Bronchial epithelial cell (primary cell): ENCODE measurements at regions not wholly inside any gene's neighbourhood (a gene's known extent, or its start where the extent isn't known, plus 50 kb on each side); places are given as distances from the start of the nearest gene placed in this dataset.

ENCODE experiments used
- DNase-seq: peaks from one replicate; pipeline ENCODE4 v3.0.0-alpha.2; 2010; ENCODE audit warnings: low read depth
- FAIRE-seq: peaks from 2 replicates; lab custom pipeline; 2011; peaks lifted over from hg19 to GRCh38; lab: Jason Lieb, UNC
- H3K27me3 ChIP-seq: 2 replicates; pipeline ENCODE4 v1.5.1; 2011; ENCODE audit warnings: low read length; ENCODE audit not compliant: control insufficient read depth, insufficient read depth
- H3K36me3 ChIP-seq: 2 replicates; pipeline ENCODE4 v1.5.1; 2011; ENCODE audit warnings: low read length; ENCODE audit not compliant: control insufficient read depth, insufficient read depth
- H3K4me3 ChIP-seq: 2 replicates; pipeline ENCODE4 v1.5.1; 2011; ENCODE audit warnings: mild to moderate bottlenecking, low read depth, low read length, control low read depth
- CTCF ChIP-seq: IDR thresholded peaks from 2 replicates; pipeline ENCODE4 v1.5.1; 2011; ENCODE audit warnings: mild to moderate bottlenecking, moderate library complexity, low read length, control low read depth, inconsistent platforms; ENCODE audit not compliant: insufficient read depth, severe bottlenecking

DNA sequence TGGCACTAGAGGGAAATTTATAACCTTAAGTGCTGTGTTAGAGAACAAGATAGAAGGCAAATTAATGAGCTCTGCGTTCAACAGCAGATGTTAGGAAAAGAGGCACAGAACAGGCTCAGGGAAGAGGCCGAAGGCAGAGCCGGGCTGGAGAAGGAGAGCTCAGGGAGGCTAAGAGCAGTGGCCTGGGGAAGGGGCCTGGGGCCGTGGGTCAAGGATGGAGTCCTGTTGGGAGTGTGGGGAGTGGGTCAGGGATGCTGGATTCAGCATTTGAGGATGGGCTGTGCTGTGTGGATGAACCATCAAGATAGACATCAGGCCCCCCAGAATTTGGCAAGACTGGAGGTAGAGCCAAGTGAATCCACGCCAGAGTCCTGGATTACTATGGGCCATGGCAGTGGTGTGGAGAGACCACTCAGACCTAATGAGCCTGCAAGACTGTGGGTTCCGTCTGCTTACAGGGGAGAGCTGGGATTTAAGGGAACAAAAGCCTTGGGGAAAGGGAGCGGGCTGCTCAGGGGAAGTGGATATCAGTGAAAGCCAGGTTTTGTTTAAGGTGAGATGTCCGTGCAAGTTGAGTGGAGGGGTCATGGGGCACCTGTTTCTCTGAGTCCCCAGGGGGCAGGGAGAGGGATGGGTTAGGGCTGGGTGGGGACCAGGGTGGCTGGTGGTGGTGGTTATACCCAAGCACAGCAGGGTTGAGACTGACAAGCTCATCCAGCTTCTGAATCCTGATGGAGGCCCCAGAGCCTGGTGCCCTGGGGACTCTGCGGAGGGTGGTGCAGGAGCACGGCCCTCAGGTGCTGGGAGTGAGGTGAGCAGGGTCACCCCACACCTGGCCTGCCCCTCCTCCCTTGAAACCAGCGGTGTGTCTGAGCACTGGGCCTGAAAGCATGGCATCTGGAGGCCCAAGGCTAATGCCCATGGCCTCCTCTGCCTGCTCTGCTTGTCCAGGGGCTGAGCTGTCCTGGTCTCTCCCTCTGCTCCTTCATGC, 101.7 kb downstream of the BMS1 start:
- Histone ChIP-seq H3K36me3 (no peaks in the 10 kb centered on the region), H3K4me3 (no peak overlapping the region), H3K27me3 (no peaks in the 10 kb centered on the region)
- FAIRE-seq (no peak), DNase-seq (no peak)
- TF ChIP-seq CTCF: no peak

- TF ChIP-seq CTCF: no peak
- H3K36me3 ChIP-seq: no peaks in the 10 kb centered on the region
- no peaks in the 10 kb centered on the region for H3K27me3 ChIP-seq
- H3K4me3 ChIP-seq: no peak overlapping the region
- DNase-seq (no peak), FAIRE-seq (no peak)
Measured at GRCh38 chr10:42885491-42886270, 103.1 kb downstream of the BMS1 start.

DNA sequence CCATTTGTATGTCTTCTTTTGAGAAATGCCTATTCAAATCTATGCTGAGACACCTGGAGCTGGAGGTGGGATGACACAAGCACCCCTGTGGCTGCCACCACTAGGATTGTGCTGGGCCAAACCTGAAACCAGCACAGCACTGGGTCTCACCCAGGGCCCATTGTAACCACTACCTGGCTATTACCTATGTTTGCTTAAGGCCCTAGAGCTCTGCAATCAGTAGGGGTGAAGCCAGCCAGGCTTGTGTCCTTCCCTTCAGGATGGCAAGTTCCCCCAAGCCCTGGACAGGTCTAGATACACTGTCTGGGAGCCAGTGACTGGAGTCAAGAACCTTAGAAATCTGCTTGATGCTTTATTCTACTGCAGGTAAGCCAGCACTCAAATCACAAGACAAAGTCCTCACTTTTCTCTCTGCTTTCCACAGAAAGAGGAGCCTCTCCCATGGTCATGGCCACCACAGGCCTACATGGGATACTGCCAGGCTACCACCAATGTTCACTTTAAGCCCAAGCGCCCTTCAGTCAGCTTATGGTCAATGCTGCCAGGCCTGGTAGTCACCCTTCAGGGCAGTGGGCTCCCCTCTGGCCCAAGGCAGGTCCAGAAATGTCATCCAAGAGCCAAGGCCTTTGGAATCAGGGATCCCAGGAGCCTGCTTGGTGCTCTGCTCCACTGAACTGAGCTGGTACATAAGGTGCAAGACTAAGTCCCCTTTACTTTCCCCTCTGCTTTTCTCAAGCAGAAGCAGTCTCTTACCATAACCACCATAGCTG, 105.3 kb downstream of the BMS1 start:
- FAIRE-seq: peak; percentile 86
- DNase-seq: no peak
- no peak for TF ChIP-seq CTCF

GRCh38 chr10:42888504-42889095, 106.0 kb downstream of the BMS1 start:
- no peaks in the 10 kb centered on the region for H3K36me3 ChIP-seq
- FAIRE-seq (peak; percentile 96), DNase-seq (peak; percentile 1)
- TF ChIP-seq CTCF: no peak
- no peak overlapping the region for H3K4me3 ChIP-seq
- no peaks in the 10 kb centered on the region for H3K27me3 ChIP-seq

More for the DNA sequence above, 105.3 kb downstream of the BMS1 start:
- Histone ChIP-seq H3K36me3 (no peaks in the 10 kb centered on the region), H3K27me3 (no peaks in the 10 kb centered on the region), H3K4me3 (no peak overlapping the region)

DNA sequence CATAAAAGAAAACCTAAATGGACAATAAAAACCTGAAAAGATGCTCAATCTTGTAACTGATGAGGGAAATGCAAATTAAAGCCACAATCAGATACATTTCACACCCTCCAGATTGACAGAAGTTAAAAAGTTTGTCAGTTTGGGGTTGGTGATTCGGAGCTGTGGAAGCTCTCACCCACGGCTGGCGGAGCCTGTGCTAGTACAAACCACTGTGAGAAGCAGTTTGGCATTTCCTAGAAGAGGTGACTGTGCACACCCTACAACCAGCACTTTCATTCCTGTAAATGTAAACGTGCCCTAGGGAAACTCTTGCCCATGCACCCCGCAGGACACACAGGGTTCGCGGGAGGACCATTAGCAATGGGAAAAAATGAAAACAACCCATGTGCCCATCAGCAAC, 114.1 kb downstream of the BMS1 start:
- Histone ChIP-seq H3K36me3 (no peaks in the 10 kb centered on the region), H3K4me3 (no peak overlapping the region), H3K27me3 (no peaks in the 10 kb centered on the region)
- no peak for DNase-seq
- TF ChIP-seq CTCF: no peak
- FAIRE-seq: no peak
